ENCODE measurements at regions not wholly inside any gene's neighbourhood (a gene's known extent, or its start where the extent isn't known, plus 50 kb on each side); places are given as distances from the start of the nearest gene placed in this dataset.

GRCh38 chr18:41829647-41830516 is 125.2 kb upstream of the PIK3C3 start:
- DNase-seq (ENCODE audit: low read depth in 3 of 3, low spot score in 1 of 3) = no peak

GRCh38 chr18:41828137-41828536 is 126.9 kb upstream of the PIK3C3 start:
- DNase-seq (ENCODE audit: low read depth in 3 of 3, low spot score in 1 of 3) = no peak

GRCh38 chr18:41820784-41821183 is 134.2 kb upstream of the PIK3C3 start:
- DNase-seq (ENCODE audit: low read depth in 3 of 3, low spot score in 1 of 3) = no peak

GRCh38 chr18:41818381-41819355 is 136.4 kb upstream of the PIK3C3 start:
- DNase-seq (ENCODE audit: low read depth in 3 of 3, low spot score in 1 of 3) = no peak

GRCh38 chr18:41814651-41815050 is 140.4 kb upstream of the PIK3C3 start:
- DNase-seq (ENCODE audit: low read depth in 3 of 3, low spot score in 1 of 3) = no peak

- no peak for DNase-seq (ENCODE audit: low read depth in 3 of 3, low spot score in 1 of 3)
Observed at GRCh38 chr18:41809652-41810051, 145.4 kb upstream of the PIK3C3 start.

- DNase-seq (ENCODE audit: low read depth in 3 of 3, low spot score in 1 of 3) = no peak
Observed at GRCh38 chr18:41805341-41805740, 149.7 kb upstream of the PIK3C3 start.

GRCh38 chr18:41798879-41799278 is 156.2 kb upstream of the PIK3C3 start:
- no peak for DNase-seq (ENCODE audit: low read depth in 3 of 3, low spot score in 1 of 3)

GRCh38 chr18:41790687-41791086 is 164.3 kb upstream of the PIK3C3 start:
- DNase-seq (ENCODE audit: low read depth in 3 of 3, low spot score in 1 of 3) = no peak

GRCh38 chr18:41789001-41789400 is 166.0 kb upstream of the PIK3C3 start:
- no peak for DNase-seq (ENCODE audit: low read depth in 3 of 3, low spot score in 1 of 3)

GRCh38 chr18:41783879-41784278 is 171.2 kb upstream of the PIK3C3 start:
- DNase-seq (ENCODE audit: low read depth in 3 of 3, low spot score in 1 of 3) = no peak

GRCh38 chr18:41783065-41783818 is 171.8 kb upstream of the PIK3C3 start:
- DNase-seq (ENCODE audit: low read depth in 3 of 3, low spot score in 1 of 3) = no peak

GRCh38 chr18:41771973-41772372 is 183.1 kb upstream of the PIK3C3 start:
- no peak for DNase-seq (ENCODE audit: low read depth in 3 of 3, low spot score in 1 of 3)

GRCh38 chr18:41769265-41769664 is 185.8 kb upstream of the PIK3C3 start:
- DNase-seq (ENCODE audit: low read depth in 3 of 3, low spot score in 1 of 3) = no peak

- DNase-seq (ENCODE audit: low read depth in 3 of 3, low spot score in 1 of 3) = no peak
Observed at GRCh38 chr18:41768467-41768866, 186.6 kb upstream of the PIK3C3 start.

- no peak for DNase-seq (ENCODE audit: low read depth in 3 of 3, low spot score in 1 of 3)
Observed at GRCh38 chr18:41767960-41768359, 187.1 kb upstream of the PIK3C3 start.

- no peak for DNase-seq (ENCODE audit: low read depth in 3 of 3, low spot score in 1 of 3)
Observed at GRCh38 chr18:41765460-41765859, 189.6 kb upstream of the PIK3C3 start.

GRCh38 chr18:41763361-41763760 is 191.7 kb upstream of the PIK3C3 start:
- no peak for DNase-seq (ENCODE audit: low read depth in 3 of 3, low spot score in 1 of 3)

- no peak for DNase-seq (ENCODE audit: low read depth in 3 of 3, low spot score in 1 of 3)
Observed at GRCh38 chr18:41761333-41762018, 193.6 kb upstream of the PIK3C3 start.

- no peak for DNase-seq (ENCODE audit: low read depth in 3 of 3, low spot score in 1 of 3)
Observed at GRCh38 chr18:41758534-41758933, 196.5 kb upstream of the PIK3C3 start.

- no peak for DNase-seq (ENCODE audit: low read depth in 3 of 3, low spot score in 1 of 3)
Observed at GRCh38 chr18:41756141-41756540, 198.9 kb upstream of the PIK3C3 start.
